ENCODE measurements at regions not wholly inside any gene's neighbourhood (a gene's known extent, or its start where the extent isn't known, plus 50 kb on each side); places are given as distances from the start of the nearest gene placed in this dataset.
A peak's percentile ranks its signal among the peaks of the same experiment; 100 is the strongest.

DNA sequence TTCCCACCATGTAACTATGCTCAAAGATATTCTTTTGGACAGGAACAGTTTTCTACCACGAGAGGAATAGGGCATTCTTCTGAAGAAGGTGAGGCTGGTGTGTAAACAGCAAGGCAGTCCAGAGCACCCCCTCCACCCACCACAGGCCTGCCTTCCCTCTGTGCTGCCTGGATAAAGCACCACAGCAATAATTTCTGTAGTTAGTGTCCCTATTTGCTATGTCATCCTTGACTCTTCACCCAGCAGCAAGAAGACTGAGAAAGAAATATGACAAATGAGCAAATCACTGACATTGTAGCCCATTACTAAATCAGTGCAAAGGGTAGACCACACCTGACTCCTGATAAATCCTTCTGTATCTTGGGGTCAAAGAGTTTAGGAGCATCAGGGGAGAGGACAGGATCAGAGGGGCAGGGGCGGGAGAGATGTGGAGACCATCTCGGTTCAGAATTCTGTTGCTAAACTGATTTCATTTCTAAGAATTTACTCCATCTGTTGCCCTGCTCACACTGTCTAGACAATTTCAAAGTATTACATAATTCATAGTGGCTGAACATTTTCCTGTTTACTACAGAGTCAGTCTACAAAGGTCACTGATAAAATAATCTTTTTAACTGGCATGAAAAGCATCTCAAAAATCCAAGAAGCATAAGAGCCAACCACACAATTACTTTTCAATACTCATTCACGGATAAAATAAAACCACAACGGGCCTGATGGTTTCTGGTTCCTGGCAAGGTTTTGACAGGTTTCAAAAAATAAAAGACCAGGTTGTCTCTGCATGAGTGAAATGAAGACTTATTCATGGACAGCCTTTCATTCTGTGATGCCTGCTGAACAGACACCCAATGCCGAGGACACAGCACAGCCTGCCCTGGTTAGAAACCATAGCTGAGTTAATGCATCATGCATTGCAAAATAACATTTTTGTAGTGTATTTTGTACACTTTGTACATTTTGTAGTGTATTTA lies 88.4 kb upstream of the IRS2 start:
- DNase-seq (ENCODE audit: low spot score) (no peak), ATAC-seq (peak; percentile 72)
- intact Hi-C loops (cut with DNase I): no loop called here

- ATAC-seq (no peak), DNase-seq (ENCODE audit: low spot score) (no peak)
- intact Hi-C loops (cut with DNase I): no loop called here
Measured at GRCh38 chr13:109873351-109874123, 87.2 kb upstream of the IRS2 start.

- no peak for DNase-seq (ENCODE audit: low spot score)
- ATAC-seq: no peak
- intact Hi-C loops (cut with DNase I): no loop called here
Measured at GRCh38 chr13:109872864-109873263, 86.5 kb upstream of the IRS2 start.

GRCh38 chr13:109870696-109871370 lies 84.5 kb upstream of the IRS2 start:
- intact Hi-C loops (cut with DNase I): no loop called here
- ATAC-seq (no peak), DNase-seq (ENCODE audit: low spot score) (no peak)

DNA sequence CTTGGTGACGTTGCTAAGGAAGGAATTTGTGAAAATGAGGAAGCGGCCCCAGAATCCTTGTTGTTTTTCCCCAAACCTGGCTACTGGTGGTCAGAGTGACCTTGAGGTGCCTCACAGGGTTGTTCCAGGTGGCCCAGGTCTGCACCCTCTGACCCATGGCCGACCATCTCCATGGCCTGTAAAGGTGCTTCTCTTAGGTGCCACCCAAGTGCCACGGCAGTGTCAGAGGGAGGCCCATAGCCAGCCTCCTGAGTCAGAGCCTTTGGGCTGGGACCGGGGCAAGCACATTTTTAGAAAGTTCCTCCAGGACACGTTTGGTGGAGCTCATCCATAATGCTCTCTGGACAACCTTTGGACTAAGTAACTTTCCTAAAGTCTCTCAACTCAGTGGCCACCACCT lies 83.9 kb upstream of the IRS2 start:
- intact Hi-C loops (cut with DNase I): no loop called here
- ATAC-seq: peak; percentile 13
- DNase-seq (ENCODE audit: low spot score): no peak

GRCh38 chr13:109869312-109870237 lies 83.2 kb upstream of the IRS2 start:
- intact Hi-C loops (cut with DNase I): no loop called here
- ATAC-seq (peak; percentile 88), DNase-seq (ENCODE audit: low spot score) (peak; percentile 74)

DNA sequence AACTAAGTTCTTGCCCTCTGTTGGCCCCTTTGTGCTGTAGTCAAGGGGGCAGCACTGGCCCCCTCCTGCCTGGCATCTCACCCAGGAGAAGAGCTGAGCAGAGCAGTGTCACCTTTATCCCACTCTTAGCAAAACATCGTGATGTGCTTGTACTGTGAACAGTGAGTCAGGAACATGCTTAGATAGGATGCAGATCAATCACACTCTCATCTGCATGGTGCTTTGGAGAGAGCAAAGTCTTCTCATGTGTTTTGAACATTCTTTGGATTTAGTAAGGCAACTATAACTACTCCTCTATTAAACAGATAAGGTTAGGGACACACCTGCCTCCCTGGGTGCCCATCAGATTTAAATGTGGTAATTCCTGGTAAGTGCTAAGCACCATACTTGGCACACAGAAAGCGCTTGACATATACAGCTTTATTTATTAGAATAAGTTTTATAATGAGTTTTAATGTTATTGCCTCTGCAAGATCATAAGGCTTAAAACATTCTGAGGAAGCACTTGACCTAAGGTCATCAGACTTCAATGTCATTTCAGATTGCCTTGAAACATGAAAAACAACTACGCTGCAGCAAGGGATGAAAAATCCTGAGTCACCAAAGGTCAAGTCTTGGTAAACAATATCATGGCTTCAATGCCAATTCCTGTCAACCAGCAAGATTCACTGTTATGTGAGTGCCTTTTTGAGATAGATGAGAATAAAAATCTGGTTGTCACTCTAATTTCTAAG lies 82.4 kb upstream of the IRS2 start:
- no peak for ATAC-seq
- intact Hi-C loops (cut with DNase I): no loop called here
- DNase-seq (ENCODE audit: low spot score): no peak

DNA sequence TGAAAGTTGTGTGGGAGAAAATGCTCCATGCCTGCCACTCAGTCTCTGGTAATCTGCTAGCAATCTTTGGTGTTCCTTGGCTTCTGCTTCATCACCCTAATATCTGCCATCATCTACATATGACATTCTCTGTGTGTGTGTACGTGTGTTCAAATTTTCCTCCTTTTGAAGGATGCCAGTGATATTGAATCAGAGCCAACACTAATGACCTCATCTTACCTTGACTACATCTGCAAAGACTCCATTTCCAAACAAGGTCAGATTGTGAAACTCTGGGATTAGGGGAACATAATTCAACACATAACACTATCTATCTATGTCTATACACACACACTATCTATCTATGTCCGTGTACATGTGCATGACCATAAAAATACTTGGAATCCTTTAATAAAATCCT lies 81.4 kb upstream of the IRS2 start:
- ATAC-seq: no peak
- DNase-seq (ENCODE audit: low spot score): no peak
- intact Hi-C loops (cut with DNase I): no loop called here

DNA sequence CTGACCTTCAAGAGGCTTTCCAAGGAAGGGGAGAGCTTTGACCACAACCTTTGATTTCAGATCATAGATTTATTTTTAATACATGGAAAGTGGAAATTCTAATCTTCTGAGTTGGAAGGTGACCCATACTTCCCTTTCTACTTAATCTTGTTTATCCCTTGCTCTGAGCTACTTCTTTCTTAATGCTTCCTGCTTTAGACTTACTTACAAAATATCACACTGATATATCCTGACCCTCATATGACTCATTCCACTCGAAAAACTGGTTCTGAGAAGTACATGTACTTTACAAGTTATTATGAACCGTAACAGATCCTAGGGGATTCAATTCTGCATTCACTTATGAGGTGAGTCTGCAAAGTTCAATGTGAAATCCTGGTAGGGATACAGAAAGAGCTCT lies 76.2 kb upstream of the IRS2 start:
- intact Hi-C loops (cut with DNase I): no loop called here
- DNase-seq (ENCODE audit: low spot score) (no peak), ATAC-seq (no peak)

- intact Hi-C loops (cut with DNase I): no loop called here
- no peak for DNase-seq (ENCODE audit: low spot score)
- no peak for ATAC-seq
Measured at GRCh38 chr13:109859898-109860297, 73.5 kb upstream of the IRS2 start.

DNA sequence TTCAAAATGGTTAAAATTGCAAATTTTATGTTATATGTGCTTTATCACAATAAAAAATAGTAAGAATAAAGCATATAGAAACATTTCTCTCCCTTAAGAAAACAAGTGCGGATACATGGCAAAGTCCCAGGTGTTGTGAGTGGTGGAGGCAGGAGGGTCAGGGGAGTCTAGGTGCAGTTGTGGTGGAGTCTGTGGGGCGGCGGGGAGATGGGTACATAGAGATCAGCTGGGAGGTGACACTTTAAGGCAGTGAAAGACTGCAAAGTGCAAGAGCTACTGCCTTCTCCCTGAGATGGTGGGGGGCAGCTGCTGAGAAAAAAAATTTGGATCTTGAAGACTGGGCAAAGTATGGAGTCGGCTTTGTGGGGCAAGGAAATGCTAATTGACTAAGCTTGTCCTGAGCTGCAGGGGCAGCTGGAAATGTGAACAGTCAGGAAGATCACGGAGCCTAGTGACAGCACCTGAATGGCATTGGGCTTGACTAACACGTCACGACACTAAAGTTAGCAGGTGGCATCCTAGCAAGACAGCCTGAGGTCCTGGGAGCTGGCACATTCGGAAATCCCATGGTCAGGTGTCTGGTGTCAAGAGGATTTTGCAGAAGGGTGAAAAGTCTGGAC lies 72.9 kb upstream of the IRS2 start:
- ATAC-seq (no peak), DNase-seq (ENCODE audit: low spot score) (no peak)
- intact Hi-C loops (cut with DNase I): no loop called here

GRCh38 chr13:109858319-109858718 lies 71.9 kb upstream of the IRS2 start:
- intact Hi-C loops (cut with DNase I): no loop called here
- DNase-seq (ENCODE audit: low spot score) (no peak), ATAC-seq (no peak)

DNA sequence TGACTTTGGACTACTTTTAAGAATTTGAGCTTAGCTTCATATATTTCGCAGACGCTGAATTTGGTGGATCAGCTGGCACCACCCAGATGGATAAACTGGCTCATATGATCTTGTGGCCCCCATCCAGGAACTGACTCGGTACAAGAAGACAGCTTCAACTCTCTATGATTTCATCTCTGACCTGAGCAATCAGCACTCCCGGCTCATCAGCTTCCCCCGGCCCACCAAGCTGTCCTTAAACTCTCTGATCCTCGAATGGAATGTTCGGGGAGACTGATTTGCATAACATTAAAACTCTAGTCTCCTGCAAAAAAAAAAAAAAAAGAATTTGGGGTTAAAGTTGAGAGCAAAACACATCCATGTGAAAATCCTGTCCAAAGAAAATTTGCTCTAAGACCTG lies 71.4 kb upstream of the IRS2 start:
- ATAC-seq (no peak), DNase-seq (ENCODE audit: low spot score) (no peak)
- intact Hi-C loops (cut with DNase I): no loop called here

GRCh38 chr13:109857325-109857724 lies 70.9 kb upstream of the IRS2 start:
- DNase-seq (ENCODE audit: low spot score): no peak
- no peak for ATAC-seq
- intact Hi-C loops (cut with DNase I): no loop called here

GRCh38 chr13:109856350-109856749 lies 70.0 kb upstream of the IRS2 start:
- DNase-seq (ENCODE audit: low spot score) (no peak), ATAC-seq (no peak)
- intact Hi-C loops (cut with DNase I): no loop called here

DNA sequence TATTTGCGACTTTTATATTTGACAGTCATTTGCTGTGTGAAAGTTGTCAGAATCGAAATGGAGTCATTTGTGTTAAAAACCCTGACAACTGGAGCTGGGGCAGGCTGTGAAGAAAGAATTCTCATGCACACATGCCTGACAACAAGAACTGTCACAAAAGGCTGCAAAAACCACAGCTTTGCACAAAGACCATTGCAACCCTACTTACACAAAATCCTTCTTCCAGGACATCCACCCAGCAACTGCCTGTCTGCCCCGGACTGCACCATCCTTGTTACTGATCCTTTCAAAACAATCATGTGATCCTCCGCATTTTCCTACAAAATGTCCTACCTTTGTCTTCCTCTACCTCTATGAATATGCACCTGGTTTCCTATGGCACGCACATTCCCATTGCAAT lies 66.8 kb upstream of the IRS2 start:
- ATAC-seq (no peak), DNase-seq (ENCODE audit: low spot score) (no peak)
- intact Hi-C loops (cut with DNase I): no loop called here

DNA sequence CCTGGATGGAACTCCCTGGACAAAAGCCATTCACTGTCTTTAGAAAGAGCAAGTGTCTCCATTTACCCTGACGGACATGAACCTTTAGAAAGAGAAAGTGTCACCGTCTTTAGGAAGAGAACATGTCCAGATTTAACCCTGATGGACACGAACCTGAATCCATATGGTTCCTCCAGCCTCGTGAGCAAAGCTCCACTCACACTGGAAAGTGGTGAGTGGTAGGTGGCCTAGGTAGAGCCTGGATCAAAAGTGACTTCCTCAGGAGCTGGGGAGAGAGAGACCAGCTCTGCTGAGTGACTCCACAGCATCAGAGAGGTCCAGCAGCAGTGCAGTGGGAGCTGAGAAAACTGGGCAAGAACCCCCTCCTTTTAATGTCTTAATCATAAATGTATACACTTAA lies 59.8 kb upstream of the IRS2 start:
- intact Hi-C loops (cut with DNase I): no loop called here
- ATAC-seq (no peak), DNase-seq (ENCODE audit: low spot score) (no peak)

- ATAC-seq: no peak
- DNase-seq (ENCODE audit: low spot score): no peak
Measured at GRCh38 chr13:109844396-109844795, 58.0 kb upstream of the IRS2 start.

More at GRCh38 chr13:109844396-109844795, 58.0 kb upstream of the IRS2 start:
- intact Hi-C loops (cut with DNase I): no loop called here

All from sciatic nerve (tissue), 2 donors.